BE2C (cell line): ENCODE measurements at regions not wholly inside any gene's neighbourhood (a gene's known extent, or its start where the extent isn't known, plus 50 kb on each side); places are given as distances from the start of the nearest gene placed in this dataset.
"Not testable (repeated sequence)": the region's sequence is repeated elsewhere in the genome, so short reads cannot be mapped to it uniquely, and the experiment has no call there.

Experiments used
- DNase-seq: peaks from one replicate; pipeline ENCODE4 v3.0.0-alpha.2; 2020
- H3K27me3 ChIP-seq: fragments of 250-450 bp; sonication (Bioruptor Pico); 2 replicates; pipeline ENCODE4 v1.5.1; 2020; ENCODE audit warnings: mild to moderate bottlenecking
- H3K36me3 ChIP-seq: fragments of 250-450 bp; sonication (Bioruptor Pico); 2 replicates; pipeline ENCODE4 v1.5.1; 2020; ENCODE audit warnings: mild to moderate bottlenecking
- H3K4me1 ChIP-seq: fragments of 250-450 bp; sonication (Bioruptor Pico); 2 replicates; pipeline ENCODE4 v1.5.1; 2020
- H3K4me3 ChIP-seq: 2 replicates; pipeline ENCODE4 v1.5.1; 2011; ENCODE audit warnings: low read depth, low read length
- H3K9me3 ChIP-seq: fragments of 250-450 bp; sonication (Bioruptor Pico); 2 replicates; pipeline ENCODE4 v1.5.1; 2020
- CTCF ChIP-seq: IDR thresholded peaks from 2 replicates; pipeline ENCODE4 v1.5.1; 2012; ENCODE audit warnings: mild to moderate bottlenecking, low read depth, low read length

- Histone ChIP-seq H3K9me3 (no peaks in the 10 kb centered on the region), H3K36me3 (no peaks in the 10 kb centered on the region), H3K4me3 (no peak overlapping the region), H3K27me3 (no peaks in the 10 kb centered on the region), H3K4me1 (peaks cover 2% of the 10 kb centered on the region)
- DNase-seq, result no peak
- TF ChIP-seq CTCF, result no peak
Observed at GRCh38 chr15:79769933-79770759, 126.7 kb downstream of the MTHFS start.

DNA sequence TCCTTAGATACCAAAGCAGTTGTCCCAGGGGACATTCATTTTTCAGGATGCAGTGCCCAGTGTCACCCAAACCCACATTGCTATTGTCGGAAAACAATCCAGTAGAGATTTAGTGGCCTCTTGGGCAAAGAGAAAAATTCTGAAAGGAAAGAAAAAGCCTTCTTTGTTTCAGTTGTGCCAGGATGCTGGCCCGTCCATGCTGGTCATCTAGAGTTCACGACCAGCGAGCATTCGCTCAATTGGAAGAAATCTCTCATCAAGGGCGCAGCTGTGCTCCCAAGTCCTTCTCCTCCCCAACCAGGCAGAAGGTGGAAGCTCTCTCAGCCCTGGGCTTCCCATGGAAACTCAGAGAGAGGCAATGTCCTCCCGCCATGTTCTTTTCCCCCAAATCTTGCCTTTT lies 123.7 kb downstream of the MTHFS start:
- Histone ChIP-seq H3K4me3 (no peak overlapping the region), H3K4me1 (peaks cover 7% of the 10 kb centered on the region), H3K9me3 (no peaks in the 10 kb centered on the region), H3K36me3 (no peaks in the 10 kb centered on the region), H3K27me3 (no peaks in the 10 kb centered on the region)
- no peak for TF ChIP-seq CTCF
- DNase-seq, result no peak

DNA sequence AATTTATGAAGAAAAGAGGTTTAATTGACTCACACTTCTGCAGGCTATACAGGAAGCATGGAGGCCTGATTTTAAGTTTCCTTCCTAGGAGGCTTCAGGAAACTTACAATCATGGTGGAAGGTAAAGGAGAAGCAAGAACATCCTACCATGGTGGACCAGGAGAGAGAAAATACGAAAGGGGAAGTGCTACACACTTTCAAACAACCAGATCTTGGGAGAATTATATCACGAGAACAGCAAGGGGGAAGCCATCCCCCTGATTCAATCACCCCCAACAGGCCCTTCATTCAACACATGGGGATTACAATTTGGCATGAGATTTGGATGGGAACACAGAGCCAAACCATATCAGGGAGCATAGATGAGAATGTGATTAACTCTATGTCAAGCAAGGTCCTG lies 121.0 kb downstream of the MTHFS start:
- H3K9me3 ChIP-seq, result no peaks in the 10 kb centered on the region
- no peak for DNase-seq
- H3K4me1 ChIP-seq, result peaks cover 7% of the 10 kb centered on the region
- H3K27me3 ChIP-seq, result no peaks in the 10 kb centered on the region
- H3K4me3 ChIP-seq, result no peak overlapping the region
- no peaks in the 10 kb centered on the region for H3K36me3 ChIP-seq
- TF ChIP-seq CTCF, result no peak

- H3K4me1 ChIP-seq, result peaks cover 7% of the 10 kb centered on the region
- H3K27me3 ChIP-seq, result no peaks in the 10 kb centered on the region
- no peak for TF ChIP-seq CTCF
- no peak for DNase-seq
- no peaks in the 10 kb centered on the region for H3K36me3 ChIP-seq
- H3K4me3 ChIP-seq, result no peak overlapping the region
- no peaks in the 10 kb centered on the region for H3K9me3 ChIP-seq
Observed at GRCh38 chr15:79777916-79778315, 118.9 kb downstream of the MTHFS start.

GRCh38 chr15:79778378-79778990 lies 118.3 kb downstream of the MTHFS start:
- H3K36me3 ChIP-seq, result no peaks in the 10 kb centered on the region
- H3K4me1 ChIP-seq, result peaks cover 7% of the 10 kb centered on the region
- H3K9me3 ChIP-seq, result no peaks in the 10 kb centered on the region
- H3K27me3 ChIP-seq, result no peaks in the 10 kb centered on the region
- DNase-seq, result no peak
- TF ChIP-seq CTCF, result no peak
- H3K4me3 ChIP-seq, result no peak overlapping the region

DNA sequence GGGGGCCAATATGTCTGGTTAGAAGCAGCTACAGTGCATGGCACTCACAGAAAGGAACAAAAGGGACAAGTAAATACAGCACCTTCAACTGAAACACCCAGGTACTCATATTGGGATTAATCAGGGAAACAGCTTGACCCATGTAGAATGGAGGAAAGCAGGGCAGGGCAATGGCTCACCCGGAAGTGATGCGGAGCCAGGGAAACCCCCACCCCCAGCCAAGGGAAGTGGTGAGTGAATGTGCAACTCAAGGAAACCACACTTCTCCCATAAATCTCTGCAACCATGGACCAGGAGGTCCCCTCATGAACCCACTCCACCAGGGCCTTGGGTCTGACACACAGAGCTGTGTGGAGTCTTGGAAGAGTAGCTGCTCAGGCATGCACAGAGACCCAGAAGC lies 117.1 kb downstream of the MTHFS start:
- H3K27me3 ChIP-seq, result no peaks in the 10 kb centered on the region
- no peak for DNase-seq
- no peak for TF ChIP-seq CTCF
- peaks cover 7% of the 10 kb centered on the region for H3K4me1 ChIP-seq
- H3K36me3 ChIP-seq, result no peaks in the 10 kb centered on the region
- no peak overlapping the region for H3K4me3 ChIP-seq
- no peaks in the 10 kb centered on the region for H3K9me3 ChIP-seq

DNA sequence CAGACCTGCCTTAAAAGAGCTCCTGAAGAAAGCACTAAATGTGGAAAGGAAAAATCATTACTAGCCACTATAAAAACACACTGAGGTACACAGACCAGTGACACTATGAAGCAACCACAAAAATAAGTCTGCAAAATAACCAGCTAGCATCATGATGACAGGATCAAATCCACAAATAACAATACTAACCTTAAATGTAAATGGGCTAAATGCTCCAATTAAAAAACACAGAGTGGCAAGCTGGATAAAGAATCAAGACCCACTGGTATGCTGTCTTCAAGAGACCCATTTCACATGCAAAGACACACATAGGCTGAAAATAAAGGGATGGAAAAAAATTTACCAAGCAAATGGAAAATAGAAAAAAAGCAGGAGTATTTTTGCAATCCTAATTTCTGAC lies 114.5 kb downstream of the MTHFS start:
- not testable (repeated sequence) for H3K4me1 ChIP-seq, H3K36me3 ChIP-seq, H3K9me3 ChIP-seq, H3K4me3 ChIP-seq, DNase-seq, H3K27me3 ChIP-seq
